Neuronal stem cell (in vitro differentiated cells): ENCODE measurements at regions not wholly inside any gene's neighbourhood (a gene's known extent, or its start where the extent isn't known, plus 50 kb on each side); places are given as distances from the start of the nearest gene placed in this dataset.

Experiments
- DNase-seq: peaks from one replicate; pipeline ENCODE4 v3.0.0-alpha.2; 2013; ENCODE audit warnings: low spot score
- H2AFZ ChIP-seq: one replicate; pipeline ENCODE4 v1.6.1; 2013; ENCODE audit warnings: mild to moderate bottlenecking, low read length, inconsistent platforms
- H2AK5ac ChIP-seq: 2 replicates; pipeline ENCODE4 v1.6.1; 2013; ENCODE audit warnings: low read depth, mild to moderate bottlenecking, inconsistent platforms, low read length, moderate library complexity, mixed read lengths
- H2BK120ac ChIP-seq: 2 replicates; pipeline ENCODE4 v1.6.1; 2013; ENCODE audit warnings: low read depth, mild to moderate bottlenecking, inconsistent platforms, low read length, moderate library complexity, mixed read lengths
- H2BK12ac ChIP-seq: one replicate; pipeline ENCODE4 v1.6.1; 2013; ENCODE audit warnings: low read length, inconsistent platforms
- H2BK15ac ChIP-seq: 2 replicates; pipeline ENCODE4 v1.6.1; 2013; ENCODE audit warnings: mild to moderate bottlenecking, low read length, inconsistent platforms, mixed read lengths
- H2BK5ac ChIP-seq: one replicate; pipeline ENCODE4 v1.6.1; 2013; ENCODE audit warnings: inconsistent platforms, mild to moderate bottlenecking, low read length, moderate library complexity
- H3K14ac ChIP-seq: one replicate; pipeline ENCODE4 v1.6.1; 2013; ENCODE audit warnings: low read length, inconsistent platforms
- H3K18ac ChIP-seq: 2 replicates; pipeline ENCODE4 v1.6.1; 2013; ENCODE audit warnings: low read length, inconsistent platforms
- H3K23ac ChIP-seq: 2 replicates; pipeline ENCODE4 v1.6.1; 2013; ENCODE audit warnings: low read depth, mild to moderate bottlenecking, mixed read lengths, low read length, inconsistent platforms; ENCODE audit not compliant: poor library complexity
- H3K27ac ChIP-seq: replicated peaks from 3 replicates; pipeline ENCODE4 v1.5.1; 2013; ENCODE audit warnings: low read length, inconsistent platforms
- H3K27me3 ChIP-seq, 3 experiments: 2 replicates each; pipeline ENCODE4 v1.6.1; 2013; ENCODE audit warnings: low read length in 3 of 3, mild to moderate bottlenecking in 2 of 3, inconsistent platforms in 1 of 3, low read depth in 1 of 3, mixed read lengths in 1 of 3, moderate library complexity in 1 of 3; ENCODE audit not compliant: control insufficient read depth in 3 of 3, insufficient read depth in 3 of 3
- H3K36me3 ChIP-seq, 2 donors: replicated peaks in 1 of 2; 2 replicates each; pipeline ENCODE4 v1.6.1; 2013; ENCODE audit warnings: low read length in 2 of 2; ENCODE audit not compliant: control insufficient read depth in 2 of 2, insufficient read depth in 2 of 2
- H3K4ac ChIP-seq: 2 replicates; pipeline ENCODE4 v1.6.1; 2013; ENCODE audit warnings: inconsistent platforms, mild to moderate bottlenecking, low read length, moderate library complexity
- H3K4me1 ChIP-seq, 2 donors: 1 replicate in 1 of 2; 2 replicates in 1 of 2; pipeline ENCODE4 v1.6.1; 2013; ENCODE audit warnings: low read length in 2 of 2, low read depth in 1 of 2; ENCODE audit not compliant: control insufficient read depth in 2 of 2, insufficient read depth in 1 of 2
- H3K4me2 ChIP-seq: one replicate; pipeline ENCODE4 v1.6.1; 2013; ENCODE audit warnings: mild to moderate bottlenecking, low read length, inconsistent platforms; ENCODE audit not compliant: insufficient read depth, poor library complexity, severe bottlenecking
- H3K4me3 ChIP-seq, 2 donors: 2 replicates each; pipeline ENCODE4 v1.5.1; 2013; ENCODE audit warnings: low read length in 2 of 2, mild to moderate bottlenecking in 2 of 2, inconsistent platforms in 1 of 2, moderate library complexity in 1 of 2
- H3K79me1 ChIP-seq: one replicate; pipeline ENCODE4 v1.6.1; 2013; ENCODE audit warnings: low read depth, mild to moderate bottlenecking, inconsistent platforms, low read length, moderate library complexity
- H3K9ac ChIP-seq: one replicate; pipeline ENCODE4 v1.6.1; 2013; ENCODE audit warnings: mild to moderate bottlenecking, low read depth, low read length, inconsistent platforms; ENCODE audit not compliant: poor library complexity
- H3K9me3 ChIP-seq, 2 donors: replicated peaks in 1 of 2; 2 replicates each; pipeline versions ENCODE3 to v1.6.1; 2013; ENCODE audit warnings: low read length in 2 of 2, mild to moderate bottlenecking in 2 of 2, inconsistent platforms in 1 of 2, low read depth in 1 of 2, mixed read lengths in 1 of 2, moderate library complexity in 1 of 2; ENCODE audit not compliant: control insufficient read depth in 2 of 2, insufficient read depth in 1 of 2
- H4K8ac ChIP-seq: one replicate; pipeline ENCODE4 v1.6.1; 2013; ENCODE audit warnings: low read depth, mild to moderate bottlenecking, inconsistent platforms, low read length, moderate library complexity
- H4K91ac ChIP-seq: one replicate; pipeline ENCODE4 v1.6.1; 2013; ENCODE audit warnings: low read length, low read depth, mild to moderate bottlenecking, inconsistent platforms; ENCODE audit not compliant: poor library complexity
- WGBS, 2 donors: extraction: QIAGEN DNeasy Blood & Tissue Kit; methylation state at CpG; one replicate each; pipeline ENCODE4 v1.1.7; 2013; ENCODE audit warnings: missing lambda C conversion rate in 2 of 2, mixed read lengths in 1 of 2; ENCODE audit not compliant: insufficient read length in 2 of 2, insufficient replicate concordance in 1 of 2; ENCODE audit errors: extremely low coverage in 2 of 2; 5-methylcytosine and 5-hydroxymethylcytosine counted together

DNA sequence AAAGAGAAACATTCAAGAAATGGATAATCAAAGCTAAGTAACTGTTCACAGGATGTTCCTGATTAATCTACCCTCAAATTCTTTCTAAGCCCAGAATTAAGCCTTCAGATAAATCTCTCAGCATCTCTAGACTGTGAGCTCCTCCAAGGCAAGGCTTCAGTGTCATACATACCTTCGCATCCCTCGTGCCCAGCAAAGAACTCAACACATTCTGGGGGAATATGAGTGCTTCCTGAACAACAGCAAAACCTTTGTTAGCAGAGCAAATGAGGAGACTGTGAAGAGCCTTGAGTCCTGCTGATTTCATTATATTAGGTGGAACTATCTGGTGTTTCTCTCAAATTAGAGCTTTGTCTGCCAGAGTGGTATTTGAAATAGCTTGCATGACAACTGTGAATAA lies 401.8 kb upstream of the TMPO start:
- Histone ChIP-seq H2AK5ac (no peak overlapping the region), H3K4me2 (no peak overlapping the region), H2BK12ac (no peak overlapping the region), H4K91ac (no peak overlapping the region), H2BK5ac (no peak overlapping the region), H3K4ac (no peak overlapping the region), H2AFZ (no peak overlapping the region), H3K9me3 (no peaks in the 10 kb centered on the region), H3K27me3 (no peaks in the 10 kb centered on the region), H4K8ac (no peak overlapping the region), H3K4me1 (peaks cover 0 to 3% of the 10 kb centered on the region in 2 donors), H3K79me1 (no peaks in the 10 kb centered on the region), H3K9ac (no peak overlapping the region), H3K4me3 (no peak overlapping the region), H2BK120ac (no peak overlapping the region), H2BK15ac (no peak overlapping the region), H3K27ac (no peak overlapping the region), H3K14ac (no peak overlapping the region), H3K23ac (no peak overlapping the region), H3K36me3 (no peaks in the 10 kb centered on the region), H3K18ac (no peak overlapping the region)
- no peak for DNase-seq
- no CpG with 5 or more reads among the region's 2 CpGs for WGBS, 2 donors

DNA sequence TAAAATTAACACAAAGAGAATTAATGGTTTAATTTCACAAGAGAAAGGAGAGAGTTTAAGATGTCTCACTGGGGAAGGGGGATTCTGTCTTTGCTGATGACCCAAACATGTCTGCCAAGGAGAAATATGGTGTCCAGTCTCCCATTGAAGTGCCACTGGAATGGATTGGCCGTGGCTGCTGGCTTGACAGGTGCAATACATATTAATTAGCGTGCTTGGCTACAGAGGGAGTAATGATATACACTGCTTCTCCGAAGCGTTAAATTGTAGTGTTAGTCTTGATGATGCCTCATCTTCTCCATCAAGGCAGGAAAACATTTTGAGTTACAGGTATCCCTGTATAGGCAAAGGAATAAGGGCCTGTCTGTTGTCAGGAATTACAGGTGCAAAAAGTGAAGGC lies 393.4 kb upstream of the TMPO start:
- WGBS, 2 donors, result no CpG with 5 or more reads among the region's 4 CpGs
- Histone ChIP-seq H2BK12ac (no peak overlapping the region), H3K4me2 (no peak overlapping the region), H3K4me3 (no peak overlapping the region), H2AK5ac (no peak overlapping the region), H4K8ac (no peak overlapping the region), H3K18ac (no peak overlapping the region), H4K91ac (no peak overlapping the region), H3K4me1 (peaks cover 2 to 6% of the 10 kb centered on the region in 2 donors), H2BK120ac (no peak overlapping the region), H2BK15ac (no peak overlapping the region), H3K27ac (no peak overlapping the region), H3K9me3 (no peaks in the 10 kb centered on the region), H3K27me3 (no peaks in the 10 kb centered on the region), H3K4ac (no peak overlapping the region), H3K36me3 (no peaks in the 10 kb centered on the region), H3K9ac (no peak overlapping the region), H3K23ac (no peak overlapping the region), H2AFZ (no peak overlapping the region), H3K14ac (no peak overlapping the region), H3K79me1 (no peaks in the 10 kb centered on the region), H2BK5ac (no peak overlapping the region)
- DNase-seq, result no peak

DNA sequence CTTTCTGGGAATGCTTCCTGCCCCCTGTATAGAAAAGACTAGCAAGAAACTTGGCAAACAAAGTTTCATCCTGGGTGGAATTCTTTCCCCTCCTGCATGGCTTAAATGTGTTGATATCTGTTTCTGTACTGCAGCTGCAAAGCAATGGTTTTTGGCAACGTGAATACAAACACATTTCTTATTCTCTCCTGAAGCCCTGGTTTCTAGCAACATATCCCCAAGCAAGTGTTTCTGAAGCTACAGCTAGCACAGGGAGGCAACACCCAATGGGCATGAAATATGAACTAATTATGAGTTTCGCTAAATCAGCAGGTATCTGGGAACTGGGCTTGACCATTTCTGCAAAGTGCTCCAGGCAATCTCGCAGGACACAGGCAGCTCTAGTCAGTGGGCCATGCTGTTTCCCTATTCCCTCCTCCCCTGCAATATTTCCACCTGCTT lies 392.3 kb upstream of the TMPO start:
- Histone ChIP-seq H3K36me3 (no peaks in the 10 kb centered on the region), H3K18ac (no peak overlapping the region), H3K27me3 (no peaks in the 10 kb centered on the region)

DNA sequence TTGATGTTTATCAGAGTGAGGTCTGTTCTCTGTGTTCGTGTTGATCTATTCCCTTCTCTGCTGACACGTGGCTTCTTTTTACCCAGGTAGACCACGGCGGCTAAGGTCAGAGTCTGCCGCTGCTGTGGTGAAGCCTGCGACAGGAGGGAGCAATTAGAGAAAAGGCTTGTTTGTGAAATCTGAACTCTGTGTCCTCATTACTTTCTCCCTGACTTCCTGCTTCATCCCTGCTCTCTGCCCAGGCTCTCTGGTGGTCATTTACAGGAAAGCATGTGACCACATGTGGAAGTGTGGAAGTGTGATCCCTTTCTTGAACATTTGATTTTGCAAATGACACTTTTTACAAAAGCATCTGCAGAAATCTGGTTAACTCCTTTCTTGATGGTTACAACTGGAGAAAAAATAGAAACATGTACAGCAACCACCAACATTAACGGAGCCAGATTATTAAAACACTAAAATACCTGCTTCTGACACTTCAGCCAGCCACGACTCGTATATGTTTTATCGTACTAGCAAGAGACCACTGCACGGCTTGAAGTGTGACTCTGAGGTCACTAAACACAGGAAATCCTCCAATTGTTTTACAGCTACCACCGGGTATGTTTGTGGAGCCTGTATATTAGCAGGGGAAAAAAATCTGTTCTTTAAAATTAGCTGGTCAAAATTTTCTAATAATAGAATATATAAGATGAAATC lies 388.6 kb upstream of the TMPO start:
- Histone ChIP-seq H3K9me3 (no peaks in the 10 kb centered on the region), H2BK120ac (no peak overlapping the region), H2BK15ac (no peak overlapping the region), H3K79me1 (no peaks in the 10 kb centered on the region), H3K14ac (no peak overlapping the region), H3K27me3 (no peaks in the 10 kb centered on the region), H3K4ac (no peak overlapping the region), H4K8ac (no peak overlapping the region), H3K9ac (no peak overlapping the region), H2AFZ (peak overlapping the region; percentile 62), H3K27ac (no peak overlapping the region), H3K36me3 (no peaks in the 10 kb centered on the region), H2BK12ac (no peak overlapping the region), H2AK5ac (no peak overlapping the region), H3K18ac (no peak overlapping the region), H3K4me1 (peaks cover 5 to 8% of the 10 kb centered on the region in 2 donors), H3K4me2 (no peak overlapping the region), H3K4me3 (no peak overlapping the region), H4K91ac (no peak overlapping the region), H3K23ac (no peak overlapping the region), H2BK5ac (no peak overlapping the region)
- no CpG with 5 or more reads among the region's 12 CpGs for WGBS, 2 donors
- DNase-seq, result no peak

More for the DNA sequence above, 392.3 kb upstream of the TMPO start:
- Histone ChIP-seq H2BK120ac (no peak overlapping the region), H3K23ac (no peak overlapping the region), H3K4me2 (no peak overlapping the region), H3K9me3 (no peaks in the 10 kb centered on the region), H2BK5ac (no peak overlapping the region), H3K14ac (no peak overlapping the region), H2BK12ac (no peak overlapping the region), H4K8ac (no peak overlapping the region), H3K4ac (no peak overlapping the region), H3K4me3 (no peak overlapping the region), H3K9ac (no peak overlapping the region), H4K91ac (no peak overlapping the region), H2AK5ac (no peak overlapping the region), H3K79me1 (no peaks in the 10 kb centered on the region), H3K27ac (no peak overlapping the region), H2AFZ (peak overlapping the region; percentile 15), H3K4me1 (peaks cover 5 to 8% of the 10 kb centered on the region in 2 donors), H2BK15ac (no peak overlapping the region)
- DNase-seq, result no peak
- WGBS, 2 donors, result no CpG with 5 or more reads among the region's 3 CpGs
